GM19372 (cell line): ENCODE measurements at regions not wholly inside any gene's neighbourhood (a gene's known extent, or its start where the extent isn't known, plus 50 kb on each side); places are given as distances from the start of the nearest gene placed in this dataset.
"Not testable (repeated sequence)": the region's sequence is repeated elsewhere in the genome, so short reads cannot be mapped to it uniquely, and the experiment has no call there.

Source experiments
- ATAC-seq: cut with Tn5 transposase; IDR thresholded peaks from one replicate; pipeline ENCODE4 v1.9.1; 2021; ENCODE audit warnings: mild to moderate bottlenecking, low read depth, moderate library complexity; ENCODE audit not compliant: unreplicated experiment

GRCh38 chr4:24213961-24214360, 324.1 kb upstream of the PPARGC1A start:
- ATAC-seq = no peak

DNA sequence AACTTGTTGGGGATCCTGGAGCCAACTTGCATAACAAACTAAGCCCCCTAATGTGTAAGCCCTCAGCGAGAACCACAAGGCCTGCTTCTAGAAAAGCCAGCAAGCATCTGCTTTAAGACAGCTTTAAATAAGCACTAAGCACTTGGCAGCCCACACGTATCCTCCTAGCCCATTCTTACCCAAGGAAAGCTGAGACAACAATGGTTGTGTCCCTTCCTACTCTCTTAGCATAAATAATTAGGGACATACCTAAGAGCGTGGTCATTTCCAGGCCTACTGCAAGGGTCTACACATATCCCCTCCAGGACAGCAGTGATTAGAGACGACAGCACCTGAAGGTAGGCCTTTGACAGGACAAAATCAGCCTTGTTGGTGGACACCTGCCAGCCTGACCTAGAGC, 322.8 kb upstream of the PPARGC1A start:
- no peak for ATAC-seq

DNA sequence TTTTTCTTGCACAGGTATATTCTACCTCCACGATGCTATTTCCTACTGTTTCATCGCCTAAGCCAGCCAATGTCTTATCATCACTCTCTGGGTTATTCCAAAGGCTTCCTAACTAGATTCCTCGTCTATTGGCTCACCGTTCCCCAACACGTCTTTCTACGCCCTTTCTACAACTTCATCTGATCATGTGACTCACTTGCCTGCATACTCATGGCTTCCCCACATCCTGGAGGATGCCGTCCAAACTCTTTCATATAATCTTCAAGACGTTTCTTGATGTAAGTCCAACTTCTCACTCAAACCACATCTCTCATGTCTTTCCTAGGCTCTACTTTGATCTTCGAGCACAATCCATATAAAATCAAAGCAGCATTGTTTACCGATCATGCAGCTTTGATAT, 322.0 kb upstream of the PPARGC1A start:
- no peak for ATAC-seq

- no peak for ATAC-seq
Observed at GRCh38 chr4:24210332-24210902, 320.6 kb upstream of the PPARGC1A start.

DNA sequence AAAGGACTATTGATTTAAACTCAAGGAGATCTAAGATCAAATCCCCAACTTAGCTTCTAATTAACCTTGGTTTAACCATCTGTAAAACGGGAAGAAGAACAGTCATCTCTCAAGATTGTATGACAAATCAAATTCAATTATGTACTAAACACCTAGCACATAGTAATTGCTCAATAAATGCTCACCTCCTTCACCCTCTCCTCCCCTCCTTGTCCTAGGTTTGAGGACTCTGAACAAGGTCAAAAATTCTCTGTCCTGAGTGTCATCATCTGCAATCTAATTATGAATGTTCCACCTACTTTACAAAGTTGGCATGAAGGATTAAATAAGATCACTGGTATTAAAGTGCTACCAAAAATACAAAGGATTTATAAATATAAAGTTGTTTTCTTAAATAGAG, 320.1 kb upstream of the PPARGC1A start:
- ATAC-seq = no peak

GRCh38 chr4:24209131-24209530, 319.3 kb upstream of the PPARGC1A start:
- no peak for ATAC-seq

DNA sequence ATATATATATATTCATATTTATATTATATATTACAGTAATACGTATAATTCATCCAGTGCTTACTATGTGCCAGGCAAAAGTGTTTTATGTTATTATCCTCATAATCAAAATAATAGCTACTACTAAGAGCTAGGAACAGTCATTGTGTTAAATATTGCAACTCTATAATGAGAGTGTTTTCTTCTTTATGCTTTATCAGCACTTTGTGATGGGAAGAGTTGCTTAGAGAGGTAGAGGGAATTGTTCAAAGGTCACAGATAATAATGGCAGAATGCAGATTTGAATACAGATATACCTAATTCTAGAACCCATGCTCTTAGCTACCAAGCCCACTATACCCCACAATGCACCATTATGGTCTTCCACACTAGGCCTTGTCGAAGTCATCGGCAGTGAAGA, 318.8 kb upstream of the PPARGC1A start:
- ATAC-seq = no peak

DNA sequence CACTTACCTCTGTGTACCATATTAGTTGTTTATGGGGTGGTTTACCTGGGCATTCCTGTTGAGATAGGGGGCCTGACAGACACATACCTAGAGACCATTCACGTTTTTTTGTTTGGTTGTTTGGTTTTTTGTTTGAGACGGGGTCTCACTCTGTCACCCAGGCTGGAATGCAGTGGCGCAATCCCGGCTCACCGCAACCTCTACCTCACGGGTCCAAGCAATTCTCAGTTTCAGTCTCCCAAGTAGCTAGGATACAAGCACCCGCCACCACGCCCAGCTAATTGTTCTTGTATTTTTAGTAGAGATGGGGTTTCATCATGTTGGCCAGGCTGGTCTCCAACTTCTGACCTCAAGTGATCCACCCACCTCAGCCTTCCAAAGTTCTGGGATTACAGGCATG, 314.9 kb upstream of the PPARGC1A start:
- not testable (repeated sequence) for ATAC-seq

GRCh38 chr4:24203926-24204325, 314.1 kb upstream of the PPARGC1A start:
- ATAC-seq = no peak

- no peak for ATAC-seq
Observed at GRCh38 chr4:24202579-24202978, 312.7 kb upstream of the PPARGC1A start.

DNA sequence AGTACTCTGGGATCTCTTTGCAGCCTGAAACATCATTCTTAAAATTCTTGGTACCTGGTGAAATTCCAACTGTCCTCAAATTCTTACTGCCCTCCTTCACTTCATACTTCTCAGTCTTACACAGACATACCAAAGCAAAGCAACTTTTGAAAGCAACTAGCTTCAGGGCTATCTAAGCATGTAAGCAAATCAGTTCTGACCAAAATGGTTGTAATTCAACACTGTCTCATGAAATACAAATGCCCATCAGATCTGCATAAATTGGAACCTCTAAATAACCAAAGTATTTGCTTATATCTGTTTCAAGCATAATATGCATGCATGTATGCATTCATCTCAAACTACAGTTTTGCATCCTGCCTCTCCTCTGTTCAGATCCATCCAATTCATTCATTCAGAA, 308.1 kb upstream of the PPARGC1A start:
- ATAC-seq = no peak

GRCh38 chr4:24196785-24197184, 306.9 kb upstream of the PPARGC1A start:
- no peak for ATAC-seq

DNA sequence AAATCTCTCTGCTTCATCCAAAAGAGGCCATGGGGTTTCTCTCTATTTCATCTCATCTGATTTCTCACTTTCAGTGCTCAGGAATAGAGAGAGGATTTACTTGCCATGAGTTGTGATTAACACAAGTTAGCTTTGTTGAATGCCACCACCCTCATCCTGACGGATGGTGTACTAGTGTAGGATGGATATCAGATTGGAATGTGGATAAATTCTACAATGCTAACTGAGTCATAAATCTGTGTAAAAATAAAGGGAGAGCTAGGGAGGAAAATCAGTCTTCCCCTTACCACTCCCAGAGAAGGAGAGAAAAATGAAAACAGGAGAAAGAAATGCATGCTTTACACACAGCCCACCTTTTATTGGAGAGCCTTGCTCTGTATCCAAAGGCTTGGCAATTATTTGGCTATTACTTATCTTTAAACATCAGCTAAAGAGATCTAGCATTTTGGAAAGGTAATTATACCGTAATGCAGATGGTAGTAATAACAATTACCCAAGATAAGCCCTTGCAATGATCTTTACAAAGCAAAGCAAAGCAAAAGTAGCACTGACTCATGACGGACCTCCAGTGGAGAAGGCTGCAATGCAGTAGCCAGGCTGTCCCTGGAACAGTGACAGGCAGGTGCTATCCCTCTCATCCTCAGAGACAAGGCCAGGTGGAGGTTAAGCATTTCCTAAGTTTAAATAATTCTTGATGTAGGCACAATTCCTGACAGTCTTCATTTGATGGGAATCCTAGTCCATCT, 306.3 kb upstream of the PPARGC1A start:
- ATAC-seq = no peak

GRCh38 chr4:24192018-24192641, 302.3 kb upstream of the PPARGC1A start:
- no peak for ATAC-seq

- no peak for ATAC-seq
Observed at GRCh38 chr4:24190761-24191695, 301.2 kb upstream of the PPARGC1A start.

GRCh38 chr4:24188459-24188858, 298.6 kb upstream of the PPARGC1A start:
- ATAC-seq = no peak

DNA sequence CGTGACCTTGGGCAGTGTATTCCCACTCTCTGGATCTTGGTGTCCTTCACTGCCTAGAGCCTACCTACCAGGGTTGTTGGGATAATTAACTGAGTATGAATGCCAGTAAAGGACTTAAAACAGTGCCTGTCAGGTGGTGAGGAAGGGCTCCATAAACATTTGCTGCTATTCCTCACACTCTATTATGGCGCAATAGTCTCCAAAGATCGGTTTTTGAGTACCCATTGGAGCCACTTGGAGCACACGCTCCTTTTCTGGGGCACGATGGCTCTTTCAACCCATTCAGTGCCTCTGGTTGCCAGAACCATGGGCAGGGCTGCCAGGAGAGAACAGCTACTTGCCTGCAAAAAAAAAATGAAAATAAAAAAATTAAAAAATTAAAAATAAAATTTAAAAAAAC, 296.6 kb upstream of the PPARGC1A start:
- no peak for ATAC-seq

DNA sequence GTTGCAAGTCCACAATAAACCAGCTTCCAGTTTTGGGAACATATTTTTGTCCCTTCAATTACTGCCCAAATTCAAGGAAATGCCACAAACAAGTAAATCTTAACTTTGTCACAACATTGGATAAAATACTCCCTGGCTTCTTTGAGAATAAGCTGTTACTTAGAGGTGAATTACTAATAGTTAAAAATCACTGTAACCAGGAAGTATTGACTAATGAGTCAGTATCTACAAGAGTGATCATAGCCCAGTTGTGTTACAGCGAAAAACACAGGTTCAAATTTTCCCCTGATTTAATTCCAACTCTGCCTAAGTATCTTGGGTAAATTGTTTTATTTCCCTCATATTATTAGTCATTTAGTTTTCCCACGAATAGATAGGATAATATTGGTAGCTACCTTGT, 291.2 kb upstream of the PPARGC1A start:
- ATAC-seq = no peak

GRCh38 chr4:24180586-24180985, 290.7 kb upstream of the PPARGC1A start:
- ATAC-seq = no peak

DNA sequence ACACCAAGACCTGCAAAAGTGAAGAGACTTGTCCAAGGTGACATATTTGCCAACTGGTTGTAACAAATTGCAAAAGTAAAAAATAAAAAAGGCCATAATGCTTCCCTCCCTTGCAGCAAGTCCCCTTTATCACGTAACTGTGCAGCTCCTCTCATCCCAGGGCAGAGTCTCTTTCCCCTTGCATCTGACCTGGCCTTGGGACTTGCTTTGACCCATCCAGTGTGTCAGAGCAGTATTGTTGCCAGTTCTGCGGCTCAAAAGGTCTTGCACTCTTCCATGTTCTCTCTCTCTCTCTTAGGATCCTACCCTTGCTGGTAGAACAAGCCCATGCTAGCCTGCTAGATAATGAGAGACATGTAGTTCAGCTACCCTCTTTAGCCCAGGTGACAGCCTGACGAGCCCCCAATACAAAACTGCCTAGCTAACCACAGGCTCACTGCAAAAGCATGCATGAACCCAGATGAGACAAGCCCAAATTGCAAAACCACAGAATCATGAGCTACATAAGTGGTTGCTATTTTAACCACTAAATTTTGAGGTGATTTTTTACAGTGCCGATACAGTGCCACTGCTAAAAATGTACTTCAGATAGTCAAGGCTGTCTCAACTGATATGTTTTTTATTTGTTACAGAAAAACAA, 289.5 kb upstream of the PPARGC1A start:
- ATAC-seq = no peak
